ENCODE measurements at regions not wholly inside any gene's neighbourhood (a gene's known extent, or its start where the extent isn't known, plus 50 kb on each side); places are given as distances from the start of the nearest gene placed in this dataset.

- no peak for TF ChIP-seq CTCF (IDR thresholded peaks at IDR 0.05; ENCODE audit: control extremely low read depth in 1 of 3, insufficient read depth in 1 of 3, low read depth in 1 of 3, low read length in 3 of 3)
- no peak for TF ChIP-seq RAD21 (IDR thresholded peaks at IDR 0.05 in 1 of 2, conservative IDR thresholded peaks at IDR 0.05 in 1 of 2; ENCODE audit: low read depth in 2 of 2, low read length in 2 of 2)
- no peak for TF ChIP-seq RFX5 (IDR thresholded peaks at IDR 0.05; ENCODE audit: borderline replicate concordance, low read depth, low read length)
- no peak for TF ChIP-seq USF2 (IDR thresholded peaks at IDR 0.05; ENCODE audit: low read length)
- no peak for TF ChIP-seq RXRA (IDR thresholded peaks at IDR 0.05; ENCODE audit: insufficient read depth, low read depth, low read length)
- no peak for TF ChIP-seq ZNF274 (IDR thresholded peaks at IDR 0.05; ENCODE audit: borderline replicate concordance, extremely low read depth, low read length)
Observed at GRCh38 chr5:19001539-19001938, 986.5 kb downstream of the CDH18 start.

All from H1 (cell line).